D721Med (cell line): ENCODE measurements at regions not wholly inside any gene's neighbourhood (a gene's known extent, or its start where the extent isn't known, plus 50 kb on each side); places are given as distances from the start of the nearest gene placed in this dataset.
A peak's percentile ranks its signal among the peaks of the same experiment; 100 is the strongest.

Experiments used
- DNase-seq: peaks from one replicate; pipeline ENCODE4 v3.0.0; 2011; ENCODE audit warnings: low spot score; ENCODE audit not compliant: insufficient read length
- FAIRE-seq: peaks from 2 replicates; lab custom pipeline; 2011; peaks lifted over from hg19 to GRCh38; lab: Jason Lieb, UNC
- CTCF ChIP-seq: IDR thresholded peaks from 2 replicates; pipeline ENCODE4 v1.5.1; 2012; ENCODE audit warnings: mild to moderate bottlenecking, control low read depth; ENCODE audit not compliant: insufficient read depth; ENCODE audit errors: missing control alignments

DNA sequence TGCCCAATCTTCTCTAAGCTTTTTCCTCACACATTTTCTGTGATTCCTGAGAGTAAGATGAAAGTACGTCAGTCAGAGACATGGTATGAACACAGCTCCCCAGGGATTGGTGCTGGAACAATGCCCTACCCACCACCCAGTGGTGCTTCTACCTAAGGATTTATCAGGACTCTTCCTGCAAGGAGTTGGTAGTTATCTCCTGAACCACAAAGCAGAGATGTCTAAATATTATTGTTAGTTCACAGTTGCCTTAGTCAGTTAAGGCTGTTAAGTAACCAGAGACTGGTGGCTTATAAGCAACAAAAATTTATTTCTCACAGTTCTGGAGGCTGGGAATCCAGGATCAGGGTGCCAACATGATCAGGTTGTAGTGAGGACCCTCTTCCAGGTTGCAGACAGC, 60.3 kb upstream of the CCDC85A start:
- FAIRE-seq (no peak), DNase-seq (no peak)
- no peak for TF ChIP-seq CTCF

DNA sequence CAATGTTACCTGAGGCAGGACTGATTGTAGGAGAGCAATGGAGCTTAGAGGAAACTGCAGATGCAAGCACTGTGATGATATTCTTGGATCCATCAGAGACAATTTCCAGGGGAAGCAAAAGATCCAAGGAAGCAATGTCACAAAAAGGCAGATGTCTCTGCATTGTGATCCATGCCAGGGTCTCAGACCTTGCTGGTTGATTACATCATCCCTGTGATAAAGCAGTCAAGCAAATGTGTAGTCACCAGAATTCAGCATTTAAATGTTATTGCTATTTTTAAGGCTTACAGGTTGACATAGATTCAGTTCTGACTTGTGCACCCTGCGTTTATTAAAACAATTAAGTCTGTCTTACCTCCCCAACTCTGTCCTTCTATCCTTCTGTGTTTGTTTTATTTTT, 56.8 kb upstream of the CCDC85A start:
- DNase-seq (no peak), FAIRE-seq (no peak)
- no peak for TF ChIP-seq CTCF

DNA sequence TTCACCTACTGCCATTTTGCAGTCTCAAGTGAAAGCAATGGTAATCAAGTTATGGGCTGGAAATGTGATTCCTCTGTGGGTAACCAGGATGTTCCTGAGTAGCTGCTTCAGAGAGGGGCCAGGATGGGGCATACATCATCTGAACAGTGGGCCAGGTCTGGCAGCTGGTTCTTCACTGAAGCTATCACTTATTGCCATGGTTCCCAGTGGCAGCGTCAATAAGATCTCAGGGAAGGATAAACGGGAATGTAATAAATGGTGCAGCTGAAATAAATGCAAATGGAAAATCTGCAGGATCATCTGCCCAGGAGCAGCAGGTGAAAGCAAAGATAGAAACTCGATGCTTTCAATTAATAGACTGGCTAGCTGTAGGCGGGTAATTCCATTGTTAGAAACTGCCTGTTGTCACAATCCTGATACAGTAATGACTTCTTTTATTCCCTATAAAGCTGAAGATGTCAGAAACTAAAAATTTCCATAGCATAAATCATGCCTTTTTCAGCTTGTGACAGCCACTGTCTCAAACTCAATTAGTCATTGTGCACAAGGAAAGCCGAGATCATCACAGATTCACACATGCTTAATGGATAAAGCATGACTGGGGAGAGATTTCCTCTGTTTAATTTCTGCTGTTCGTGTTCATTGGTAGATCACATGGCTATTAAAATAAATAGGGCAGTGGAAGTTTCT, 56.2 kb upstream of the CCDC85A start:
- DNase-seq (no peak), FAIRE-seq (peak; percentile 87)
- no peak for TF ChIP-seq CTCF

DNA sequence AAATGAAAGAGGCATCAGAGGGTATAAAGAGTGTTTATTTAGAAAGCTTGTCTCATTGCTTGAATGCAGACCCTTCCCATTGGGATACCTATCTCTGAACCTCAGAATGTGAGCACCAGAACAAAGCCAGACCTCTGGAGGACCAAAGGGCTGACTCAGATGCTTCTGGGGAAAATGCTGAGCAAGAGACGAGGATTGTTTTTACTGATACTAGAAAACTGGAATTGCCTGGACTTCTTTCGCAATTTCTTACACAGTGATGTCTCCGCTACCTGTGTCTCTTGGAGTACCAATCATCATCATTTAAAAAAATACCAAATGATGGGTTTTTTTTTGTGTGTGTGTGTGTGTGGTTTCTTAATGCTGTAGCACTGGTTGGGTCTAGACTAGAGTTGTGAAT, 55.6 kb upstream of the CCDC85A start:
- FAIRE-seq: no peak
- DNase-seq: no peak
- TF ChIP-seq CTCF: no peak

GRCh38 chr2:56130463-56131070, 53.2 kb upstream of the CCDC85A start:
- TF ChIP-seq CTCF: peak; percentile 42
- DNase-seq (no peak), FAIRE-seq (peak; percentile 68)

DNA sequence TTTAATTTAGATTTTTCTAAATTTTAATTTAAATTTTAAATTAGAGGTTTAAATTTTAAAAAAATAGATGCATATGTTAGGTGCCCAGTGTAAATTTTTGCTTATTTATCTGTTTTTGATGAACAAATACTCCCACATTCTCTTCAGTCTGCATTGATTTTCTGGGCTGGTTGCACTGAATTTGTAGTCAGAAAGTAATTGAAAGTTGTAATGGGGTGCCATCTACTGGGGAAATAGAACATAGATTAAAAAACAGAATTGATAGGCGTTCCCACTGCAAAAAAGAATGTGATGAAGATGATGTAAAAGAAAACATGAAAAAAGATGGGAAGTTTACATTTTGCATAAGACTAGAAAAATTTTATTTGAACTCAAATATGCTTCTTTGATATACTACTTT, 51.7 kb upstream of the CCDC85A start:
- TF ChIP-seq CTCF: peak; percentile 66
- FAIRE-seq: peak; percentile 82
- no peak for DNase-seq

GRCh38 chr2:56133441-56133840, 50.3 kb upstream of the CCDC85A start:
- no peak for TF ChIP-seq CTCF
- FAIRE-seq: no peak
- no peak for DNase-seq
